PC-3 (cell line): ENCODE measurements at regions not wholly inside any gene's neighbourhood (a gene's known extent, or its start where the extent isn't known, plus 50 kb on each side); places are given as distances from the start of the nearest gene placed in this dataset.

ENCODE experiments used
- EZH2 ChIP-seq: fragments of 300-600 bp; sonication (generic); IDR thresholded peaks from one replicate; pipeline ENCODE4 v1.6.1; 2017; ENCODE audit warnings: antibody characterized with exemption, mild to moderate bottlenecking, low read length; ENCODE audit not compliant: unreplicated experiment
- EZH2phosphoT487 ChIP-seq: fragments of 300-600 bp; sonication (generic); IDR thresholded peaks from 2 replicates; pipeline ENCODE4 v1.6.1; 2018; ENCODE audit warnings: mild to moderate bottlenecking, antibody characterized with exemption, low read length, borderline replicate concordance
- TF ChIP-seq, protein P1 (sequence below): fragments of 300-600 bp; sonication (generic); conservative IDR thresholded peaks from 2 replicates; pipeline ENCODE4 v1.5.1; 2017; ENCODE audit warnings: antibody characterized with exemption, low read depth, mild to moderate bottlenecking, low read length

GRCh38 chr11:134686460-134687061 lies 274.5 kb upstream of the B3GAT1 start:
- TF ChIP-seq, protein P1, sequence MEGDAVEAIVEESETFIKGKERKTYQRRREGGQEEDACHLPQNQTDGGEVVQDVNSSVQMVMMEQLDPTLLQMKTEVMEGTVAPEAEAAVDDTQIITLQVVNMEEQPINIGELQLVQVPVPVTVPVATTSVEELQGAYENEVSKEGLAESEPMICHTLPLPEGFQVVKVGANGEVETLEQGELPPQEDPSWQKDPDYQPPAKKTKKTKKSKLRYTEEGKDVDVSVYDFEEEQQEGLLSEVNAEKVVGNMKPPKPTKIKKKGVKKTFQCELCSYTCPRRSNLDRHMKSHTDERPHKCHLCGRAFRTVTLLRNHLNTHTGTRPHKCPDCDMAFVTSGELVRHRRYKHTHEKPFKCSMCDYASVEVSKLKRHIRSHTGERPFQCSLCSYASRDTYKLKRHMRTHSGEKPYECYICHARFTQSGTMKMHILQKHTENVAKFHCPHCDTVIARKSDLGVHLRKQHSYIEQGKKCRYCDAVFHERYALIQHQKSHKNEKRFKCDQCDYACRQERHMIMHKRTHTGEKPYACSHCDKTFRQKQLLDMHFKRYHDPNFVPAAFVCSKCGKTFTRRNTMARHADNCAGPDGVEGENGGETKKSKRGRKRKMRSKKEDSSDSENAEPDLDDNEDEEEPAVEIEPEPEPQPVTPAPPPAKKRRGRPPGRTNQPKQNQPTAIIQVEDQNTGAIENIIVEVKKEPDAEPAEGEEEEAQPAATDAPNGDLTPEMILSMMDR, result no peak
- TF ChIP-seq EZH2 (no peak), EZH2phosphoT487 (no peak)
